ENCODE measurements at regions not wholly inside any gene's neighbourhood (a gene's known extent, or its start where the extent isn't known, plus 50 kb on each side); places are given as distances from the start of the nearest gene placed in this dataset.

DNA sequence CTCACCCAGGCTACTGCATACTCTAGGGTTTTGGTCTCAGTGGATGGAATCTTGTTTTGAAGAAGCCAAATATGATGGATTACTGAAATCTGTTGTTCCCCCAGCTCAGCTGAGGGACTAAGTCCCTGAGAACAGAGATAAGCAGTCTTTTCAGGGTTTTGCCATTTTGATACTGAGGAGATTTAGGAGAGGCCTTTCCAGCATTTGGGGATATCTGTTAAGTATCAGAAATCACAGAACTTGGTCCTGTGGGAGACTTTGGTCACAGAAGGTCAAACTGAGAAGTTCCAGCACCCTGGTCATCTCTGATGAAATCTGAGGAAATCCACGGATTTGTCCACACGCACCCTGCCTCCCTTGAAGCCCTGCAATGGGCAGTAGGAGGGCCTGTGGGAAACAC, 181.0 kb upstream of the GADL1 start:
- TF ChIP-seq, protein P1, sequence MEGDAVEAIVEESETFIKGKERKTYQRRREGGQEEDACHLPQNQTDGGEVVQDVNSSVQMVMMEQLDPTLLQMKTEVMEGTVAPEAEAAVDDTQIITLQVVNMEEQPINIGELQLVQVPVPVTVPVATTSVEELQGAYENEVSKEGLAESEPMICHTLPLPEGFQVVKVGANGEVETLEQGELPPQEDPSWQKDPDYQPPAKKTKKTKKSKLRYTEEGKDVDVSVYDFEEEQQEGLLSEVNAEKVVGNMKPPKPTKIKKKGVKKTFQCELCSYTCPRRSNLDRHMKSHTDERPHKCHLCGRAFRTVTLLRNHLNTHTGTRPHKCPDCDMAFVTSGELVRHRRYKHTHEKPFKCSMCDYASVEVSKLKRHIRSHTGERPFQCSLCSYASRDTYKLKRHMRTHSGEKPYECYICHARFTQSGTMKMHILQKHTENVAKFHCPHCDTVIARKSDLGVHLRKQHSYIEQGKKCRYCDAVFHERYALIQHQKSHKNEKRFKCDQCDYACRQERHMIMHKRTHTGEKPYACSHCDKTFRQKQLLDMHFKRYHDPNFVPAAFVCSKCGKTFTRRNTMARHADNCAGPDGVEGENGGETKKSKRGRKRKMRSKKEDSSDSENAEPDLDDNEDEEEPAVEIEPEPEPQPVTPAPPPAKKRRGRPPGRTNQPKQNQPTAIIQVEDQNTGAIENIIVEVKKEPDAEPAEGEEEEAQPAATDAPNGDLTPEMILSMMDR (IDR thresholded peaks at IDR 0.05) = no peak
- TF ChIP-seq POLR2A (IDR thresholded peaks at IDR 0.05) (no peak), POLR2AphosphoS5 (IDR thresholded peaks at IDR 0.05) (no peak), EP300 (IDR thresholded peaks at IDR 0.05) (no peak)

Data from stomach (tissue), 4 donors.